ENCODE measurements at regions not wholly inside any gene's neighbourhood (a gene's known extent, or its start where the extent isn't known, plus 50 kb on each side); places are given as distances from the start of the nearest gene placed in this dataset.

DNA sequence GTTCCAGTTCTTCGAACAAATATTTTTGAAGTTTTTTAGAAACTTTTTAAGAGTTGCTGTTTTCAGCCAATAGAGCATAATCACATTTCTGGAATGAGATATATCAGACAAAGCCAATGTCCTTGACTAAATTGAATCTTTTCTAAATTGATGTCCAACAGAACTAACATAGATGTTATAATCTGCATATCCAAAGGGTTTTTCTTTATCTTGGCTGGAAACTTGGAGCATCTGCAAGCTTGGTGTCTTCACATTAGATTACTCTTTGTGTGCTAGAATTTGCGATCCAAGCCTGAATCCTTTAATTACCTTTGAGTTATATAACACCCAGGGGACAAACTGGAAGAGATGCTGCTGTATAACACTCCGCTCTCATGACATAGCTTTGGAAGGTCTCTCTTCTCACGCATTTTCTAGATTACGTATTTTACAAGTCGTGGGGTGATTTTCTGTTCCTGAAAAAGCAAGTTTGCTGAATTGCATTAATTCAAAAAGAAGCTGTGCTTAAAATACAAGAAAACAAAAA lies 64.4 kb upstream of the FUCA2 start:
- Histone ChIP-seq H3K27me3 (ENCODE audit: control insufficient read depth in 2 of 2, insufficient read depth in 2 of 2, low read length in 2 of 2) (no peaks in the 10 kb centered on the region), H3K4me2 (ENCODE audit: insufficient read depth, low read length) (no peak overlapping the region), H2AFZ (ENCODE audit: low read depth, low read length) (no peak overlapping the region), H3K9me3 (replicated peaks; ENCODE audit: control insufficient read depth, insufficient read depth, low read length) (no peaks in the 10 kb centered on the region), H3K4me1 (ENCODE audit: control insufficient read depth, extremely low read depth, insufficient read depth, low read length) (peaks cover 12% of the 10 kb centered on the region), H3K79me2 (ENCODE audit: control insufficient read depth, insufficient read depth, low read length) (no peaks in the 10 kb centered on the region), H4K20me1 (replicated peaks; ENCODE audit: control insufficient read depth, extremely low read depth, insufficient read depth, low read length) (no peaks in the 10 kb centered on the region), H3K4me3 (replicated peaks in 1 of 3; ENCODE audit: insufficient read depth in 1 of 3, low read depth in 1 of 3, low read length in 3 of 3) (no peak overlapping the region), H3K27ac (ENCODE audit: insufficient read depth, low read depth, low read length) (no peak overlapping the region), H3K9ac (replicated peaks; ENCODE audit: extremely low read depth, insufficient read depth, low read length) (no peak overlapping the region), H3K9me1 (replicated peaks; ENCODE audit: control insufficient read depth, extremely low read depth, insufficient read depth, low read length) (no peaks in the 10 kb centered on the region), H3K36me3 (ENCODE audit: control insufficient read depth in 2 of 2, extremely low read depth in 1 of 2, insufficient read depth in 2 of 2, low read length in 2 of 2) (no peaks in the 10 kb centered on the region)
- intact Hi-C loops (cut with micrococcal nuclease) (loop anchor here (1.0 to 5.0 kb wide), 7 partner anchors 156 to 641 kb away; partner anchors contain the start of genes LTV1 and SF3B5), dilution Hi-C loops (cut with MboI; ENCODE audit: extremely low pct_ligation_motif_present, low sequenced_read_pairs) (no loop called here)
- no TSS peak for BruUV-seq (replicated peaks)
- TF ChIP-seq MYC (IDR thresholded peaks at IDR 0.05; ENCODE audit: low read depth, low read length) (no peak), FOS (IDR thresholded peaks at IDR 0.05; ENCODE audit: borderline replicate concordance, insufficient read depth, low read length) (no peak), POLR2A (IDR thresholded peaks at IDR 0.05; ENCODE audit: low read depth, low read length) (no peak), EZH2 (IDR thresholded peaks at IDR 0.05; ENCODE audit: borderline replicate concordance, low read depth, low read length, severe bottlenecking) (no peak), POLR2AphosphoS5 (IDR thresholded peaks at IDR 0.05; ENCODE audit: insufficient read depth, low read depth, low read length) (no peak), JUN (IDR thresholded peaks at IDR 0.05; ENCODE audit: borderline replicate concordance, insufficient read depth, insufficient read length, low read depth) (no peak), GATA2 (IDR thresholded peaks at IDR 0.05; ENCODE audit: insufficient read depth, insufficient read length, low read depth, low read length) (no peak)
- TF ChIP-seq, protein P1, sequence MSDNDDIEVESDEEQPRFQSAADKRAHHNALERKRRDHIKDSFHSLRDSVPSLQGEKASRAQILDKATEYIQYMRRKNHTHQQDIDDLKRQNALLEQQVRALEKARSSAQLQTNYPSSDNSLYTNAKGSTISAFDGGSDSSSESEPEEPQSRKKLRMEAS (IDR thresholded peaks at IDR 0.05; ENCODE audit: insufficient read depth, insufficient read length) = no peak
- TF ChIP-seq, protein P2, sequence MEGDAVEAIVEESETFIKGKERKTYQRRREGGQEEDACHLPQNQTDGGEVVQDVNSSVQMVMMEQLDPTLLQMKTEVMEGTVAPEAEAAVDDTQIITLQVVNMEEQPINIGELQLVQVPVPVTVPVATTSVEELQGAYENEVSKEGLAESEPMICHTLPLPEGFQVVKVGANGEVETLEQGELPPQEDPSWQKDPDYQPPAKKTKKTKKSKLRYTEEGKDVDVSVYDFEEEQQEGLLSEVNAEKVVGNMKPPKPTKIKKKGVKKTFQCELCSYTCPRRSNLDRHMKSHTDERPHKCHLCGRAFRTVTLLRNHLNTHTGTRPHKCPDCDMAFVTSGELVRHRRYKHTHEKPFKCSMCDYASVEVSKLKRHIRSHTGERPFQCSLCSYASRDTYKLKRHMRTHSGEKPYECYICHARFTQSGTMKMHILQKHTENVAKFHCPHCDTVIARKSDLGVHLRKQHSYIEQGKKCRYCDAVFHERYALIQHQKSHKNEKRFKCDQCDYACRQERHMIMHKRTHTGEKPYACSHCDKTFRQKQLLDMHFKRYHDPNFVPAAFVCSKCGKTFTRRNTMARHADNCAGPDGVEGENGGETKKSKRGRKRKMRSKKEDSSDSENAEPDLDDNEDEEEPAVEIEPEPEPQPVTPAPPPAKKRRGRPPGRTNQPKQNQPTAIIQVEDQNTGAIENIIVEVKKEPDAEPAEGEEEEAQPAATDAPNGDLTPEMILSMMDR (IDR thresholded peaks at IDR 0.05; ENCODE audit: extremely low read depth in 1 of 2, insufficient read depth in 1 of 2, low read depth in 1 of 2, low read length in 2 of 2) = no peak
- CTCF ChIA-PET = interaction anchor here (0.6 to 5.9 kb wide), 80 partner anchors 9 to 1101 kb away, joined by 3 to 264 read pairs (median 4); partner anchors contain the start of genes FUCA2, LTV1, PEX3 and PHACTR2
- DNase-seq (ENCODE audit: low read depth, low spot score) (no peak), FAIRE-seq (no peak)
- POLR2A ChIA-PET = interaction anchor here (0.9 kb wide), 1 partner anchor 268 kb away, joined by 3 read pairs; no protein-coding TSS in a partner anchor

Data from endothelial cell of umbilical vein (primary cell).